Vagina (tissue), 2 donors: ENCODE measurements at regions not wholly inside any gene's neighbourhood (a gene's known extent, or its start where the extent isn't known, plus 50 kb on each side); places are given as distances from the start of the nearest gene placed in this dataset.

Experiments used
- DNase-seq, 2 donors: peaks; one replicate each; pipeline ENCODE4 v3.0.0-alpha.2; 2017; ENCODE audit errors: extremely low spot score in 2 of 2
- H3K27ac ChIP-seq: fragments of 200-600 bp; sonication (generic); one replicate; pipeline ENCODE4 v1.5.1; 2019
- H3K27me3 ChIP-seq: fragments of 200-600 bp; sonication (generic); one replicate; pipeline ENCODE4 v1.5.1; 2019
- H3K36me3 ChIP-seq, 2 donors: fragments of 200-600 bp; sonication (generic); one replicate each; pipeline ENCODE4 v1.5.1; 2017 to 2019
- H3K4me1 ChIP-seq: fragments of 200-600 bp; sonication (generic); one replicate; pipeline ENCODE4 v1.5.1; 2019
- H3K4me3 ChIP-seq, 2 donors: fragments of 200-600 bp; sonication (generic); 1 replicate in 1 of 2; 2 replicates in 1 of 2; pipeline ENCODE4 v1.5.1; 2016 to 2019
- H3K9me3 ChIP-seq: fragments of 200-600 bp; sonication (generic); one replicate; pipeline ENCODE4 v1.5.1; 2019
- CTCF ChIP-seq, 3 experiments: fragments of 450-650 bp in 2 of 3; fragments of 200-600 bp in 1 of 3; sonication (generic) in 1 of 3; IDR thresholded peaks; one replicate each; pipeline ENCODE4 v1.5.1; 2017 to 2019; ENCODE audit warnings: antibody characterized with exemption in 3 of 3, mild to moderate bottlenecking in 2 of 3, moderate library complexity in 2 of 3
- POLR2A ChIP-seq, 2 donors: fragments of 450-650 bp; IDR thresholded peaks; one replicate each; pipeline ENCODE4 v1.6.1; 2017; ENCODE audit warnings: antibody characterized with exemption in 2 of 2, mild to moderate bottlenecking in 2 of 2, moderate library complexity in 2 of 2
- POLR2AphosphoS5 ChIP-seq, 2 donors: sonication (generic); formaldehyde crosslinking; IDR thresholded peaks; one replicate each; pipeline ENCODE4 v1.9.0; 2017; ENCODE audit warnings: antibody characterized with exemption in 2 of 2, mild to moderate bottlenecking in 2 of 2, low read depth in 1 of 2; ENCODE audit not compliant: insufficient read depth in 1 of 2
- intact Hi-C: fragments of 100-400 bp; cut with DNase I; formaldehyde crosslinking; loops from one replicate; pipeline ENCODE4 v1.15.1; 2023

- Histone ChIP-seq H3K4me1 (no peaks in the 10 kb centered on the region), H3K27ac (no peak overlapping the region), H3K27me3 (no peaks in the 10 kb centered on the region), H3K36me3 (no peaks in the 10 kb centered on the region), H3K9me3 (no peaks in the 10 kb centered on the region), H3K4me3 (no peak overlapping the region)
- TF ChIP-seq POLR2A (IDR thresholded peaks at IDR 0.05) (no peak), CTCF (IDR thresholded peaks at IDR 0.05) (no peak), POLR2AphosphoS5 (IDR thresholded peaks at IDR 0.05; ENCODE audit: insufficient read depth in 1 of 2, low read depth in 1 of 2) (no peak)
- no peak for DNase-seq
- intact Hi-C loops = no loop called here
These were observed 670.2 kb downstream of the CDH8 start for GRCh38 chr16:61366006-61366405.

GRCh38 chr16:61364990-61365389, 671.2 kb downstream of the CDH8 start:
- H3K27me3 ChIP-seq = no peaks in the 10 kb centered on the region
- H3K27ac ChIP-seq = no peak overlapping the region
- no peaks in the 10 kb centered on the region for H3K36me3 ChIP-seq
- TF ChIP-seq POLR2AphosphoS5 (IDR thresholded peaks at IDR 0.05; ENCODE audit: insufficient read depth in 1 of 2, low read depth in 1 of 2) (no peak), POLR2A (IDR thresholded peaks at IDR 0.05) (no peak), CTCF (IDR thresholded peaks at IDR 0.05) (no peak)
- intact Hi-C loops = no loop called here
- H3K4me3 ChIP-seq = no peak overlapping the region
- H3K4me1 ChIP-seq = no peaks in the 10 kb centered on the region
- DNase-seq = no peak
- no peaks in the 10 kb centered on the region for H3K9me3 ChIP-seq

DNA sequence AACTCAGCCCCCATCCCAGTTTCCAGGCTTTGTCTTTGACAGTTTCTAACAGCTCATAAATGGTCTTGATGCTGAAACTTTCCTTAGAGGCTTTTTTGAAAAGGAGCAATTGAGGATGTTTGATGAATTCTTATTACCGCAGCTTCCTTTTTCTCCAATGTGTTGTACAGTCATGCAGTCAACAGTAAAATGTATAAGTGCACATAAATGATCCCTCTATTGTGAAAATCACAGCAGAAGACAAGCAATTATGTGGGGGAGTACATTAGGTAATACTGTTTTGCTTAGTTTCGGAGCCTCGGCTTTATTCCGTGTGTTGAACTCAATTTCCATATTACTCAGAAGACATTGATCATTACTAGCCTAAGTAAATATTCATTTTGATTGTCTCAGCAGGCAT, 673.7 kb downstream of the CDH8 start:
- no peaks in the 10 kb centered on the region for H3K27me3 ChIP-seq
- H3K36me3 ChIP-seq = no peaks in the 10 kb centered on the region
- intact Hi-C loops = no loop called here
- H3K4me3 ChIP-seq = no peak overlapping the region
- no peak for TF ChIP-seq POLR2A (IDR thresholded peaks at IDR 0.05)
- no peak for TF ChIP-seq POLR2AphosphoS5 (IDR thresholded peaks at IDR 0.05; ENCODE audit: insufficient read depth in 1 of 2, low read depth in 1 of 2)
- no peak for TF ChIP-seq CTCF (IDR thresholded peaks at IDR 0.05)
- DNase-seq = no peak
- H3K9me3 ChIP-seq = no peaks in the 10 kb centered on the region
- H3K27ac ChIP-seq = no peak overlapping the region
- no peaks in the 10 kb centered on the region for H3K4me1 ChIP-seq

DNA sequence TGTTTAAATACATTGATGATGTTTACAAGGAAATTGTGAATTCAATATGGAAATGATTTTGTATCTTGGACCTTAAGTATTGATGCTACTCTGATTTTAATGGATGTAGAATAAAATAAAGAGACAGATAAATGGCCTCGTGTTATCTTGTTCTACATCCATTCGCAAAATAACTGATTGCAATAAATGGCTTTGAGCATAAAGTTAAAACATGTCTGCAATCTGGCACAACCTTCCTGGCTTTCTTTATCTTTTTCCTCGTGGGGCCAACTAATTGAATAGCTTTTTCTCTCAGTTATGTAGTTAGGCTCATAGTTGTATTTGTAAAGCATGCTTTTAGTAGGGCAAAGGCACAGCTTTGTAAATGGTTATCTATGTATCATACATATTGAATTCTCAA, 691.4 kb downstream of the CDH8 start:
- intact Hi-C loops = no loop called here
- TF ChIP-seq CTCF (IDR thresholded peaks at IDR 0.05) (no peak), POLR2AphosphoS5 (IDR thresholded peaks at IDR 0.05; ENCODE audit: insufficient read depth in 1 of 2, low read depth in 1 of 2) (no peak), POLR2A (IDR thresholded peaks at IDR 0.05) (no peak)

GRCh38 chr16:61332461-61332860, 703.8 kb downstream of the CDH8 start:
- no peaks in the 10 kb centered on the region for H3K27me3 ChIP-seq
- DNase-seq = no peak
- no peak overlapping the region for H3K27ac ChIP-seq
- no peaks in the 10 kb centered on the region for H3K9me3 ChIP-seq
- intact Hi-C loops = no loop called here
- TF ChIP-seq POLR2A (IDR thresholded peaks at IDR 0.05) (no peak), CTCF (IDR thresholded peaks at IDR 0.05) (no peak), POLR2AphosphoS5 (IDR thresholded peaks at IDR 0.05; ENCODE audit: insufficient read depth in 1 of 2, low read depth in 1 of 2) (no peak)
- H3K36me3 ChIP-seq = no peaks in the 10 kb centered on the region
- H3K4me1 ChIP-seq = no peaks in the 10 kb centered on the region
- H3K4me3 ChIP-seq = no peak overlapping the region

More for the DNA sequence above, 691.4 kb downstream of the CDH8 start:
- no peak overlapping the region for H3K27ac ChIP-seq
- H3K4me3 ChIP-seq = no peak overlapping the region
- no peaks in the 10 kb centered on the region for H3K4me1 ChIP-seq
- no peaks in the 10 kb centered on the region for H3K27me3 ChIP-seq
- no peaks in the 10 kb centered on the region for H3K9me3 ChIP-seq
- H3K36me3 ChIP-seq = no peaks in the 10 kb centered on the region
- no peak for DNase-seq
